ENCODE measurements at regions not wholly inside any gene's neighbourhood (a gene's known extent, or its start where the extent isn't known, plus 50 kb on each side); places are given as distances from the start of the nearest gene placed in this dataset.
"Not testable (repeated sequence)": the region's sequence is repeated elsewhere in the genome, so short reads cannot be mapped to it uniquely, and the experiment has no call there.

DNA sequence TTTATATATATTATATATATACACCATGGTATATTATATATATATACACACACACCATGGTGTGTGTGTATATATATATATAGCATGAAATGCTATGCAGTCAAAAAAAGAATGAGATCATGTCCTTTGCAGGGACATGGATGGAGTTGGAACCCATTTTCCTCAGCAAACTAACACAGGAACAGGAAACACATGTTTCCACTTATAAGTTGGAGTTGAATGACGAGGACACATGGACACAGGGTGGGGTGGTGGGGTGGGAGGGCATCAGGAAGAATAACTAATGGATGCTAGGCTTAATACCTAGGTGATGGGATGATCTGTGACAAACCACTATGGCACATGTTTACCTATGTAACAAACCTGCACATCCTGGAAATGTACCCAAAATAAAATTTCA lies 293.6 kb upstream of the NDST3 start:
- Mint-ChIP-seq H3K36me3 (ENCODE audit: insufficient read depth, unreplicated experiment) (no peaks in the 10 kb centered on the region), H3K9me3 (ENCODE audit: unreplicated experiment) (peaks cover 8% of the 10 kb centered on the region), H3K4me3 (ENCODE audit: unreplicated experiment) (no peak overlapping the region), H3K27ac (ENCODE audit: low read depth, unreplicated experiment) (no peak overlapping the region), H3K27me3 (ENCODE audit: insufficient read depth, unreplicated experiment) (no peaks in the 10 kb centered on the region), H3K4me1 (ENCODE audit: insufficient read depth, unreplicated experiment) (no peaks in the 10 kb centered on the region)
- no TSS peak for BruUV-seq (replicated peaks)
- ChIA-PET POLR2A (no interaction called here), CTCF (no interaction called here)
- intact Hi-C loops (cut with micrococcal nuclease) = no loop called here
- no peak for DNase-seq (ENCODE audit: unreplicated experiment)
- TF ChIP-seq, protein P1, sequence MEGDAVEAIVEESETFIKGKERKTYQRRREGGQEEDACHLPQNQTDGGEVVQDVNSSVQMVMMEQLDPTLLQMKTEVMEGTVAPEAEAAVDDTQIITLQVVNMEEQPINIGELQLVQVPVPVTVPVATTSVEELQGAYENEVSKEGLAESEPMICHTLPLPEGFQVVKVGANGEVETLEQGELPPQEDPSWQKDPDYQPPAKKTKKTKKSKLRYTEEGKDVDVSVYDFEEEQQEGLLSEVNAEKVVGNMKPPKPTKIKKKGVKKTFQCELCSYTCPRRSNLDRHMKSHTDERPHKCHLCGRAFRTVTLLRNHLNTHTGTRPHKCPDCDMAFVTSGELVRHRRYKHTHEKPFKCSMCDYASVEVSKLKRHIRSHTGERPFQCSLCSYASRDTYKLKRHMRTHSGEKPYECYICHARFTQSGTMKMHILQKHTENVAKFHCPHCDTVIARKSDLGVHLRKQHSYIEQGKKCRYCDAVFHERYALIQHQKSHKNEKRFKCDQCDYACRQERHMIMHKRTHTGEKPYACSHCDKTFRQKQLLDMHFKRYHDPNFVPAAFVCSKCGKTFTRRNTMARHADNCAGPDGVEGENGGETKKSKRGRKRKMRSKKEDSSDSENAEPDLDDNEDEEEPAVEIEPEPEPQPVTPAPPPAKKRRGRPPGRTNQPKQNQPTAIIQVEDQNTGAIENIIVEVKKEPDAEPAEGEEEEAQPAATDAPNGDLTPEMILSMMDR (IDR thresholded peaks at IDR 0.05; ENCODE audit: unreplicated experiment) = no peak

DNA sequence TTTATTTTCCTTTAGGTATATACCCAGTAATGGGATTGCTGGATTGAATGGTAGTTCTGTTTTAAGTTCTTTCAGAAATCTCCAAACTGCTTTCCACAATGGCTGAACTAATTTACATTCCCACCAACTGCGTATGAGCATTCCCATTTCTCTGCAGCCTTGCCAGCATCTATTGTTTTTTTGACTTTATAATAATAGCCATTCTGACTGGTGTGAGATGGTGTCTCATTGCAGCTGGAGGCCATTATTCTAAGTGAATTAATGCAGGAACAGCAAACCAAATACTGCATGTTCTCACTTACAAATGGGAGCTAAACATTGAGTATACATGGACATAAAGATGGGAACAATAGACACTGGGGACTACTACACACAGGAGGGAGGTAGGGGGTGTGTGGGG lies 288.9 kb upstream of the NDST3 start:
- H3K27ac Mint-ChIP-seq (ENCODE audit: low read depth, unreplicated experiment); H3K36me3 Mint-ChIP-seq (ENCODE audit: insufficient read depth, unreplicated experiment); POLR2A ChIA-PET; DNase-seq (ENCODE audit: unreplicated experiment); intact Hi-C loops (cut with micrococcal nuclease); H3K27me3 Mint-ChIP-seq (ENCODE audit: insufficient read depth, unreplicated experiment); BruUV-seq (replicated peaks); H3K9me3 Mint-ChIP-seq (ENCODE audit: unreplicated experiment); H3K4me1 Mint-ChIP-seq (ENCODE audit: insufficient read depth, unreplicated experiment); H3K4me3 Mint-ChIP-seq (ENCODE audit: unreplicated experiment): not testable (repeated sequence)
- CTCF ChIA-PET = interaction anchor here (0.9 to 1.0 kb wide), 2 partner anchors 24 to 27 kb away, joined by 3 read pairs; no protein-coding TSS in a partner anchor

DNA sequence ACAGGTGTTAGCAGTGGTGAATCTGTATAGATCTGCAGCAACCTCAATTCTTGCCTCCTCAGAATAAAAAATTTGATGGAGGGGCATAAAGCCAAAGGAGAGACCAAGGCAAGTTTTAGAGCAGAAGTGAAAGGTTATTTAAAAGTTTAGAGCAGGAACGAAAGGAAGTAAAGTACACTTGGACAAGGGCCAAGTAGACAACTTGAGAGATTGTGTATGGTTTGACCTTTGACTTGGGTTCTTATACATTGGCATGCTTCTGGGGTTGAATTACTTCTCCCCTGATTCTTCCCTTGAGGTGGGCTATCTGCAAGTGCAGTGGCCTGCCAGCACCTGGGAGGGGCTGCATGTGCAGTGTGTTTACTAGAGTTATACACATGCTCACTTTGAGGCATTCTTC lies 278.8 kb upstream of the NDST3 start:
- no TSS peak for BruUV-seq (replicated peaks)
- Mint-ChIP-seq H3K4me3 (ENCODE audit: unreplicated experiment) (no peak overlapping the region), H3K27ac (ENCODE audit: low read depth, unreplicated experiment) (no peak overlapping the region), H3K27me3 (ENCODE audit: insufficient read depth, unreplicated experiment) (no peaks in the 10 kb centered on the region), H3K9me3 (ENCODE audit: unreplicated experiment) (peaks cover 28% of the 10 kb centered on the region), H3K4me1 (ENCODE audit: insufficient read depth, unreplicated experiment) (no peaks in the 10 kb centered on the region), H3K36me3 (ENCODE audit: insufficient read depth, unreplicated experiment) (no peaks in the 10 kb centered on the region)
- no peak for DNase-seq (ENCODE audit: unreplicated experiment)
- ChIA-PET CTCF (interaction anchor here (0.6 to 0.7 kb wide), 2 partner anchors 214 to 280 kb away, joined by 3 to 4 read pairs; no protein-coding TSS in a partner anchor), POLR2A (no interaction called here)
- intact Hi-C loops (cut with micrococcal nuclease) = no loop called here
- TF ChIP-seq, protein P1 (IDR thresholded peaks at IDR 0.05; ENCODE audit: unreplicated experiment) = no peak

DNA sequence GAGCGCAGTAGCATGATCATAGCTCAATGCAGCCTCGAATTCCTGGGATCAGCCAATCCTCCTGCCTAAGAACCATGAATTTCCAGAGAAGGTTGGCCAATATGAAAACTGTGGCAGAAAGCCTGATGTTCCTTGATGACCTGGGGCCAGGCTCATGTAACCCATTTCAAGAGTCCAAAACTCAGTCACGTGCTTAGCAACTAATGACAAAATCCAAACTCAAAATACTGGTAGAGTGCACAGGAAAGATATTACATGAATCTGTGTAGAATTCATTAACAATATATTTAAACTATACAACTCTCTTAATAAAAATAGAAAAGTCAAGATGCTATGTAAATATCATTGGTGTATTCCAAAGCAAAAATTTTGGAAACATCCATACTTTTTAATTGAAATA lies 265.7 kb upstream of the NDST3 start:
- Mint-ChIP-seq H3K36me3 (ENCODE audit: insufficient read depth, unreplicated experiment) (no peaks in the 10 kb centered on the region), H3K27me3 (ENCODE audit: insufficient read depth, unreplicated experiment) (no peaks in the 10 kb centered on the region), H3K9me3 (ENCODE audit: unreplicated experiment) (peaks cover 7% of the 10 kb centered on the region), H3K4me1 (ENCODE audit: insufficient read depth, unreplicated experiment) (no peaks in the 10 kb centered on the region), H3K27ac (ENCODE audit: low read depth, unreplicated experiment) (no peak overlapping the region), H3K4me3 (ENCODE audit: unreplicated experiment) (no peak overlapping the region)
- CTCF ChIA-PET = interaction anchor here (0.7 to 1.0 kb wide), 2 partner anchors 40 to 364 kb away, joined by 3 read pairs; no protein-coding TSS in a partner anchor
- no peak for DNase-seq (ENCODE audit: unreplicated experiment)
- POLR2A ChIA-PET = no interaction called here
- intact Hi-C loops (cut with micrococcal nuclease) = no loop called here
- no TSS peak for BruUV-seq (replicated peaks)
- TF ChIP-seq, protein P1 (IDR thresholded peaks at IDR 0.05; ENCODE audit: unreplicated experiment) = no peak

Data from MCF 10A (cell line).